GM12878 (cell line): ENCODE measurements at regions not wholly inside any gene's neighbourhood (a gene's known extent, or its start where the extent isn't known, plus 50 kb on each side); places are given as distances from the start of the nearest gene placed in this dataset.

Experiments
- ATAC-seq: fragments of 200-7000 bp; cut with Tn5 transposase; 3 replicates; pipeline ENCODE4 v1.9.1; 2020; ENCODE audit warnings: mild to moderate bottlenecking, moderate library complexity
- BruUV-seq: library from RNA; stranded (reverse); fragments of 400-500 nt; replicated peaks from 2 replicates; lab custom pipeline; 2021; lab: Mats Ljungman, UMichigan
- CTCF ChIA-PET: fragments of 300-600 bp; sonication (Branson Sonifier 250); formaldehyde crosslinking; extraction: SDS; loops from one replicate; lab custom pipeline; 2021; ENCODE audit warnings: inconsistent platforms; lab: Yijun Ruan, JAX
- POLR2A ChIA-PET: fragments of 350-600 bp; formaldehyde crosslinking; extraction: SDS; loops from one replicate; lab custom pipeline; 2021; ENCODE audit warnings: inconsistent platforms; lab: Charles Lee
- RAD21 ChIA-PET: fragments of 300-600 bp; sonication (Branson Sonifier 250); formaldehyde crosslinking; loops from one replicate; lab custom pipeline; 2023; ENCODE audit warnings: antibody characterized with exemption; ENCODE audit not compliant: unreplicated experiment; lab: Charles Lee
- SMC1A ChIA-PET: fragments of 300-600 bp; sonication (Branson Sonifier 250); formaldehyde crosslinking; loops from one replicate; lab custom pipeline; 2023; ENCODE audit not compliant: unreplicated experiment, uncharacterized antibody; lab: Charles Lee
- DNase-seq: peaks from one replicate; pipeline ENCODE4 v3.0.0-alpha.2; 2011; ENCODE audit warnings: low read depth, low spot score
- FAIRE-seq: peaks from 3 replicates; lab custom pipeline; 2011; peaks lifted over from hg19 to GRCh38; lab: Jason Lieb, UNC
- H2AFZ ChIP-seq: 2 replicates; pipeline ENCODE4 v1.6.0; 2011; ENCODE audit warnings: low read depth, low read length, control low read depth; ENCODE audit not compliant: control insufficient read depth
- H3K27ac ChIP-seq: 2 replicates; pipeline ENCODE4 v1.5.1; 2011; ENCODE audit warnings: control low read depth; ENCODE audit not compliant: control insufficient read depth, insufficient read depth
- H3K27me3 ChIP-seq, 2 experiments: replicated peaks in 1 of 2; 2 replicates each; pipeline versions ENCODE4 v1.6.0 to v1.6.1; 2011; ENCODE audit warnings: low read length in 1 of 2; ENCODE audit not compliant: control insufficient read depth in 2 of 2, insufficient read depth in 2 of 2
- H3K36me3 ChIP-seq, 2 experiments: 2 replicates each; pipeline ENCODE4 v1.5.1; 2011; ENCODE audit warnings: low read length in 1 of 2; ENCODE audit not compliant: control insufficient read depth in 2 of 2, insufficient read depth in 2 of 2
- H3K4me1 ChIP-seq: 2 replicates; pipeline ENCODE4 v1.6.1; 2011; ENCODE audit warnings: mild to moderate bottlenecking, low read length, moderate library complexity, mixed read lengths; ENCODE audit not compliant: control insufficient read depth, insufficient read depth
- H3K4me2 ChIP-seq: 2 replicates; pipeline ENCODE4 v1.6.0; 2011; ENCODE audit warnings: control low read depth; ENCODE audit not compliant: control insufficient read depth, insufficient read depth
- H3K4me3 ChIP-seq: fragments of 200-600 bp; sonication (generic); 2 replicates; pipeline ENCODE4 v1.5.1; 2016
- H3K79me2 ChIP-seq: 2 replicates; pipeline ENCODE4 v1.6.0; 2011; ENCODE audit warnings: low read length; ENCODE audit not compliant: control insufficient read depth, insufficient read depth
- H3K9ac ChIP-seq: 2 replicates; pipeline ENCODE4 v1.8.0; 2011; ENCODE audit warnings: low read length, control low read depth, mixed read lengths; ENCODE audit not compliant: control insufficient read depth, insufficient read depth
- H3K9me3 ChIP-seq: replicated peaks from 3 replicates; pipeline ENCODE4 v1.5.1; 2011; ENCODE audit warnings: mild to moderate bottlenecking, low read length; ENCODE audit not compliant: control insufficient read depth, insufficient read depth
- H4K20me1 ChIP-seq: 2 replicates; pipeline ENCODE4 v1.6.0; 2011; ENCODE audit not compliant: control insufficient read depth, insufficient read depth
- CTCF ChIP-seq, 3 experiments: IDR thresholded peaks in 2 of 3; conservative IDR thresholded peaks in 1 of 3; 2 replicates each; pipeline ENCODE4 v1.5.1; 2011; ENCODE audit warnings: low read depth in 3 of 3, low read length in 3 of 3, mild to moderate bottlenecking in 3 of 3, control low read depth in 2 of 3, moderate library complexity in 2 of 3, inconsistent platforms in 1 of 3, mixed read lengths in 1 of 3; ENCODE audit not compliant: control insufficient read depth in 2 of 3, insufficient read depth in 1 of 3; ENCODE audit errors: extremely low read depth in 1 of 3
- KAT2A ChIP-seq: conservative IDR thresholded peaks from 2 replicates; pipeline ENCODE4 v1.6.1; 2011; ENCODE audit warnings: low read depth, low read length; ENCODE audit not compliant: control insufficient read depth
- RELA ChIP-seq: fragments of 450-650 bp; IDR thresholded peaks from 2 replicates; pipeline ENCODE4 v1.8.0; 2014; ENCODE audit warnings: borderline replicate concordance; ENCODE audit not compliant: partially characterized antibody
- SIX5 ChIP-seq: IDR thresholded peaks from 2 replicates; pipeline ENCODE4 v1.6.1; 2011; ENCODE audit warnings: mild to moderate bottlenecking, low read depth, low read length, moderate library complexity; ENCODE audit not compliant: severe bottlenecking
- TAF1 ChIP-seq: IDR thresholded peaks from 2 replicates; pipeline ENCODE4 v1.6.1; 2011; ENCODE audit warnings: mild to moderate bottlenecking, low read depth, low read length, borderline replicate concordance
- USF1 ChIP-seq: IDR thresholded peaks from 2 replicates; pipeline ENCODE4 v1.6.1; 2011; ENCODE audit warnings: borderline replicate concordance, low read depth, mild to moderate bottlenecking, moderate library complexity, mixed read lengths, low read length; ENCODE audit not compliant: insufficient read depth; ENCODE audit errors: extremely low read length
- ZBED1 ChIP-seq: IDR thresholded peaks from 2 replicates; pipeline ENCODE4 v1.6.1; 2016; ENCODE audit warnings: borderline replicate concordance
- WGBS: methylation state at CpG from one replicate; pipeline ENCODE4 v1.1.6; 2016; ENCODE audit warnings: low lambda C conversion rate; ENCODE audit not compliant: insufficient replicate concordance, insufficient coverage; ENCODE audit errors: missing lambda C conversion rate; 5-methylcytosine and 5-hydroxymethylcytosine counted together
- in situ Hi-C: fragments of 300-500 bp; cut with MboI; formaldehyde crosslinking; loops from 9 replicates; pipeline ENCODE4 v1.14.3; 2018; ENCODE audit warnings: mixed read lengths
- intact Hi-C: fragments of 100-400 bp; cut with micrococcal nuclease; formaldehyde crosslinking; loops from one replicate; pipeline ENCODE4 v1.14.2; 2022; ENCODE audit not compliant: unreplicated experiment
- TF ChIP-seq, protein P1 (sequence below): IDR thresholded peaks from 2 replicates; pipeline ENCODE4 v1.6.1; 2012; ENCODE audit warnings: low read depth, low read length, improper control_type of control experiment

GRCh38 chr10:113498997-113499396 is 53.9 kb upstream of the HABP2 start:
- no peak overlapping the region for H3K4me2 ChIP-seq
- ATAC-seq (no peak), FAIRE-seq (no peak), DNase-seq (no peak)
- H3K4me1 ChIP-seq: no peaks in the 10 kb centered on the region
- H3K79me2 ChIP-seq: no peaks in the 10 kb centered on the region
- RAD21 ChIA-PET: no interaction called here
- no peak overlapping the region for H3K9ac ChIP-seq
- 9% methylated on average over 4 of the region's 4 CpGs for WGBS
- SMC1A ChIA-PET: no interaction called here
- no peaks in the 10 kb centered on the region; a peak in 1 of 4 replicates for H3K27me3 ChIP-seq
- H3K9me3 ChIP-seq: no peaks in the 10 kb centered on the region; the same call in 2 of the 3 replicates
- no peaks in the 10 kb centered on the region for H4K20me1 ChIP-seq
- no peak for TF ChIP-seq ZBED1
- TF ChIP-seq RELA: no peak
- no peak for TF ChIP-seq KAT2A
- TF ChIP-seq, protein P1, sequence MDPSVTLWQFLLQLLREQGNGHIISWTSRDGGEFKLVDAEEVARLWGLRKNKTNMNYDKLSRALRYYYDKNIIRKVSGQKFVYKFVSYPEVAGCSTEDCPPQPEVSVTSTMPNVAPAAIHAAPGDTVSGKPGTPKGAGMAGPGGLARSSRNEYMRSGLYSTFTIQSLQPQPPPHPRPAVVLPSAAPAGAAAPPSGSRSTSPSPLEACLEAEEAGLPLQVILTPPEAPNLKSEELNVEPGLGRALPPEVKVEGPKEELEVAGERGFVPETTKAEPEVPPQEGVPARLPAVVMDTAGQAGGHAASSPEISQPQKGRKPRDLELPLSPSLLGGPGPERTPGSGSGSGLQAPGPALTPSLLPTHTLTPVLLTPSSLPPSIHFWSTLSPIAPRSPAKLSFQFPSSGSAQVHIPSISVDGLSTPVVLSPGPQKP: no peak
- TF ChIP-seq SIX5: no peak
- no peak for TF ChIP-seq USF1
- no peak for TF ChIP-seq CTCF (IDR thresholded peaks at IDR 0.05 in 2 of 3, conservative IDR thresholded peaks at IDR 0.05 in 1 of 3; ENCODE audit: control insufficient read depth in 2 of 3, extremely low read depth in 1 of 3, insufficient read depth in 1 of 3, low read depth in 3 of 3, low read length in 3 of 3)
- no peak for TF ChIP-seq TAF1
- intact Hi-C loops: no loop called here
- no peak overlapping the region for H3K27ac ChIP-seq
- in situ Hi-C loops: no loop called here
- CTCF ChIA-PET: no interaction called here
- H3K36me3 ChIP-seq: no peaks in the 10 kb centered on the region
- BruUV-seq: no TSS peak
- no peak overlapping the region for H2AFZ ChIP-seq
- POLR2A ChIA-PET: no interaction called here
- no peak overlapping the region for H3K4me3 ChIP-seq
